ENCODE measurements at regions not wholly inside any gene's neighbourhood (a gene's known extent, or its start where the extent isn't known, plus 50 kb on each side); places are given as distances from the start of the nearest gene placed in this dataset.

- TF ChIP-seq POLR2A (IDR thresholded peaks at IDR 0.05; ENCODE audit: low read depth, low read length) = no peak
- TF ChIP-seq POLR2AphosphoS5 (IDR thresholded peaks at IDR 0.05; ENCODE audit: low read depth, low read length) = no peak
Measured at GRCh38 chr12:46470975-46471374, 98.4 kb upstream of the SLC38A2 start.

Measured in GM12891 (cell line).